GM10266 (cell line): ENCODE measurements at regions not wholly inside any gene's neighbourhood (a gene's known extent, or its start where the extent isn't known, plus 50 kb on each side); places are given as distances from the start of the nearest gene placed in this dataset.

Experiments used
- DNase-seq: peaks from one replicate; pipeline ENCODE4 v3.0.0; 2012; ENCODE audit errors: extremely low spot score
- TF ChIP-seq, protein P1 (sequence below): IDR thresholded peaks from 2 replicates; pipeline ENCODE4 v1.5.1; 2012; ENCODE audit warnings: mild to moderate bottlenecking, low read depth; ENCODE audit not compliant: control insufficient read depth, insufficient read depth; ENCODE audit errors: missing control alignments

DNA sequence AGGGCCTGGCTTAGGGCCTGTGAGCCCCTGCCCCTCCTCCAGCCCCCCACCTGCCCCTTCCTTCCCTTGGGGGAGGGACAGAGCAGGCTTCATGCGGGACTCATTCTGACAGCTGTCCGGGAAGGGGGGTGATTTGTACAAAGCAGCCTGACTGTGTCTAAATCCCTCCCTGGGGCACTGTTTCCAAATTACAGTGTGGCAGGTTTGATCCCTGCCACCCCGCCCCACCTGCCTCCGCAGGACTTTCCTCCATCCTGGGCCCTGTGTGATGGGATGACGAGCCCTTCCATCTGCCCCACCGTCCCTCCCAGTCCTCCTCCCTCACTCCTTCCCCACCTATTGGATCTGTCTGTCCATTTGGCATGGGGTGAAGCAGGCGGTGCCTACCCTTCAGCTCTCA, 363.9 kb downstream of the BCL11B start:
- no peak for DNase-seq
- TF ChIP-seq, protein P1, sequence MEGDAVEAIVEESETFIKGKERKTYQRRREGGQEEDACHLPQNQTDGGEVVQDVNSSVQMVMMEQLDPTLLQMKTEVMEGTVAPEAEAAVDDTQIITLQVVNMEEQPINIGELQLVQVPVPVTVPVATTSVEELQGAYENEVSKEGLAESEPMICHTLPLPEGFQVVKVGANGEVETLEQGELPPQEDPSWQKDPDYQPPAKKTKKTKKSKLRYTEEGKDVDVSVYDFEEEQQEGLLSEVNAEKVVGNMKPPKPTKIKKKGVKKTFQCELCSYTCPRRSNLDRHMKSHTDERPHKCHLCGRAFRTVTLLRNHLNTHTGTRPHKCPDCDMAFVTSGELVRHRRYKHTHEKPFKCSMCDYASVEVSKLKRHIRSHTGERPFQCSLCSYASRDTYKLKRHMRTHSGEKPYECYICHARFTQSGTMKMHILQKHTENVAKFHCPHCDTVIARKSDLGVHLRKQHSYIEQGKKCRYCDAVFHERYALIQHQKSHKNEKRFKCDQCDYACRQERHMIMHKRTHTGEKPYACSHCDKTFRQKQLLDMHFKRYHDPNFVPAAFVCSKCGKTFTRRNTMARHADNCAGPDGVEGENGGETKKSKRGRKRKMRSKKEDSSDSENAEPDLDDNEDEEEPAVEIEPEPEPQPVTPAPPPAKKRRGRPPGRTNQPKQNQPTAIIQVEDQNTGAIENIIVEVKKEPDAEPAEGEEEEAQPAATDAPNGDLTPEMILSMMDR: no peak

DNA sequence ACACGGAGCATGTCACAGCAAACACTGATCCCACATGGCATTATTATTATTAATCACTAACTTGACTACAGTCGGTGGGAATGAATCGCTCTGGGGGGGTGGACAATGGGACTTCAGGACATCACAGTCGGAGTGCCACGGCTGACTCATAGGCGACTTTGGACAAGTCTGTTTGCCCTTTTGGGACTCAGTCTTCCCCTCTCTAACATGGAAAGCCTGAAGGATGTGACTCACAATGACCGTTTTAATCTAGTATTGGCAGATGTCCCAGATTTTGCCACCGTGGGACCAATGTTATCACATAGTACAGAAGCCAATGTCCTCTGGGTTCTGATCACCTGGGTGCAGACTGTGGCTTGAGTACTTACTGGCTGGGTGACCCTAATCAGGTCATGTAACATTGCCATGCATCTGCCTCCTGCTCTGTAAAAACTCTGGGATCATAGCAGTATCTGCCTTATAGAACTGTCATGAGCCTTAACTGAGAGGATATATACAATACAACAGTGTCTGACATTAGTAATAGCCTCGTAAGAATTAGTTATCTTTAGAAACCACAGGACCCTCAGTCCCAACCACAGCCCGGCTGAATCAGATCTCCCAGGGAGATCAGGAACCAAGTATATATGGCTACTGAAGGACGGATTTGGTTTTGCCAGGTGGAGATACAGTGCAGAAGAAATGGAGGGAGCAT, 362.6 kb downstream of the BCL11B start:
- DNase-seq: no peak
- TF ChIP-seq, protein P1: no peak

DNA sequence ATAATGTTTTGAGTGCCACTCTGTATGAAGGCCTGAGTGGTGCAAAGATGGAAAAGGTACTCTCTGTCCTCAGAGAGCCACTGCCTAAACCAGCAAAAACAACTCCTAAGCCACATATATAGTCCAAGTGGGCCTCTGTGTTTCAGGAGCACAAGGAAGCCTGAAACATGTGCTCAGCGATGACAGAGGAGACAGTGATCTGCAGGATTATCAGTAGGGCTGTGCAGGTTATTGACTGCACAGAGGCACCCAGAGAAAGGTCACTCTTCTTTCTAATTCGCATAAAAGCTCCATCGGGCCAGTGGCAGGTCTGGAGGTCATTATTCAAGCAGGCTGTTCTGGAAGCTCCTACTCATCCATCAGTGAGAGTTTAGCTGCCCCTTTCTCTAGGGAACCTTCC, 361.9 kb downstream of the BCL11B start:
- TF ChIP-seq, protein P1: no peak
- no peak for DNase-seq

DNA sequence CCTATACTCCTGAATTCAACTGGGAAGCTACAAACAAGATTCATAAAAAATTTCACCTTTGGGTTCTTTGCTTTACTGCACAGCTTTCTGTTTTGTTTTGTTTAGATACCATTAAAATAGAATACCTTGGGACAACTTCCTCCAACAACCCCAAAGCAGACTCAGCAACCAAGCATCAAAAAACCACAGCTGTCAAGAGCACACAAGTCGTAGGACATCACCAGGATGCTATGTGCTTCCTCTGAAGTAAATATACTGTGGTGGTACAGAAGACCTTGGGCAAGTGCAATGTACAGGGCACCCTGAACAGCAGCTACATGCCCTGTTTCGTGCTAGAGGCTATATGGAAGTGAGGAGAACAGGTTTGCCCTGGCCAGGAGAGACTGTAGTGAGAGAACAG, 359.3 kb downstream of the BCL11B start:
- no peak for DNase-seq
- TF ChIP-seq, protein P1: no peak

DNA sequence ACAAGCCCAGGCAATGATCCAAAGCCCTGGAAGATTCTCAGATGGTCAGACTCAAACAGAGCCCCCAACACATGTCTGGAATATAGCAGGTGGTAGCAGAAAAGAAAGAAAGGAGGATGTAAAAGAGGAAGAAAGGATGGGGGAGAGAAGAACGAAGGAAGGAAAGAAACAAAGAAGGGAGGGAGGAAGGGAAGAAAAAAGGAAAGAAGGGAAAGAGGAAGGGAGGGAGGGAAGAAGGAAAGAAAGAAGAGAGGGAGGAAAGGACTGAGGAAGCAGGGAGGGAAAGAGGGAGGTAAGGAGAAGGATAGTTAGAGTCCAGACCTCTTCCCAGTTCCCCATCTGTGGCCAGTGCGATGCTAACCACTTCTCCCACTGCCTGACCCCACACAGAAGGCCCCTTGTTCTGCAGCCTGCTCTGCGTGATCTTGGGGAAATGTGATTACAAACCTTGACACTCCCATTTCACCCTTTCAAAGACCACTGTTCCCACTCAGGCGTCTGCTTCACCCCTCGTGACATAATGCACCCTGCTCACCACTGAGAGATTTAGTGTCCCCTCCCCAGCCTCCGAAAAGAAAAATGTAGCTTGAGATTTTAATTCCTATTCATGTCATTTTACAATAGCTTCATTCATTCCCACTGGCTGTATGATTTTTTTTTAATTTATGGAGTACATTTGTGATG, 357.9 kb downstream of the BCL11B start:
- TF ChIP-seq, protein P1: no peak
- DNase-seq: no peak

DNA sequence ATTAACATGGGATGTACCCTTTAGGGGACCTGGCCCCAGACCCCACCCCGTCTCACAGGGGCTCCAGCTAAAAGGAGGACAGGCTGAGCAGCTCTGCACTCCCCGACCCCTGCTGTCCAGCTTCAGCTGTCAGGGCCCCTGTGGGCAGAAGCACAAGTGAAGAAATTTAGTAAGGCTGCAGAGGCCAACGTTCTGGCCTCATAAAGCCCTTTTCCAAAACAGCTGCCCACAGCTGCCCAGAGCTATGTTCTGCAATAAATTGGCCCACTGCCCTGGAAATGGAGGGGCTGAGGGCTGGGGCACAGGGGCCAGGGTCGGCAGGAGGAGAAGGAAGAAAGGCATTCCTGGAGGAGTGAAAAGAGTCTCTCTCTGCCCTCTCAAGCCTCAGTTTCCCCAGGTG, 357.1 kb downstream of the BCL11B start:
- no peak for DNase-seq
- TF ChIP-seq, protein P1: no peak

DNA sequence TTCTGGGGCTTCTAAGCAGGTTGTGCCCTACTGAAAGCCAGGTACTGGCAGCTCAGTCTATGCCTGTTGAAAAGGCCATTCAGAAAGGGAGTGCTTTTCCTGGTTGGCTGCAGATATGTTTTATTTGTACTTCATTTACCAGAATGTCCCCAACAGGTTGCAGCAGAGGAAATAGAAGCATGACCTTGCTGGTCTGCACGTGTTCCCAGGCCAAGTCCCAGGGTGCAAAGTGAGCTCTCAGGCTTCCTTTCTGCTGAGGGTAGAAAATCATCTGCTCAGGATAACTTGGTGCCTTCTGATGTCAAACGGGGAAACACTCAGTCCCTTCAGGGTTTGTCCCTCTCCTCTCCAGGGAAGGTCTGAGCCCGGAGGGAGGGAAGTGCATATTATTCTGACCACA, 356.4 kb downstream of the BCL11B start:
- TF ChIP-seq, protein P1: no peak
- DNase-seq: no peak
